ENCODE measurements at regions not wholly inside any gene's neighbourhood (a gene's known extent, or its start where the extent isn't known, plus 50 kb on each side); places are given as distances from the start of the nearest gene placed in this dataset.

DNA sequence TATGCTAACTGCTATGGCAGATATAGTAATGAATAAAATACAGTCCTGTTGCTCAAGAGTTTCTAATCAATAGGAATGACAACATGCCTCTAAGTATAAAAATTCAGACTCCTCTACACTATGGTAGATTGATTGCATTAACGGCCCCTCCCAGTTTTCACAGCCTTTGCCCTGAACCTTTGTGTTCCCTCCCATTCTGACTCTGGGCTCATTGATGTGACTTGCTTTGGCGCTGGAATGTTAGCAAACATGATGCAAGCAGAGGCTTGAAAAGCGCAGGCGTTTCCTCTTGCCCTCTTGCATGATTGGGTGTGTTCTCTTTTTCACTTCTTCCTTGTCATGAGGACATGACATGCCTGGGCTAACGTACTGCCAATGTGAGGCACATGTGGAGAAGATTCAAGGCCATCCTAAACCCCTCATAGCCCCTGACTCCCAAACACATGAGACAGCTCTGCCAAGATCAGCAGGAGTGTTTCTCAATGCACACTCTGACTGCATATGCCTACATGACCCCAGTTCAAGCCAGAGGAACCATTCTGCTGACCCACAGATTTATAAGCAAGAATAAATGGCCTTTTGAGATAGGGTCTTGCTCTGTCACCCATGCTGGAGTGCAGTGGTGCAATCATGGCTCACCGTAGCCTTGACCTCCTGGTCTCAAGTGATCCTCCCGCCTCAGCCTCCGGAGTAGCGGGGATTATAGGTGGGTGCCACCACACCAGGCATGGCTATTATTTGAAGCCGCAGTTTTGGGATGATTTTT, 49.7 kb upstream of the CD28 start:
- intact Hi-C loops (cut with DNase I) = loop anchor here (10.0 kb wide), 3 partner anchors 158 to 422 kb away; partner anchors contain the start of gene CYP20A1
- peak in 2 of 4 donors; percentile 53 to 62 for TF ChIP-seq EP300 (IDR thresholded peaks at IDR 0.05)
- no peak for TF ChIP-seq POLR2A (IDR thresholded peaks at IDR 0.05)
- TF ChIP-seq POLR2AphosphoS5 (IDR thresholded peaks at IDR 0.05) = peak in 3 of 4 donors; percentile 30 to 60 (median 31)
- Histone ChIP-seq H3K9me3 (no peaks in the 10 kb centered on the region), H3K36me3 (no peaks in the 10 kb centered on the region), H3K27ac (peak overlapping the region in 2 of 4 donors; percentile 27 to 46), H3K4me1 (peaks cover 0 to 3% (median 0%) of the 10 kb centered on the region in 4 donors), H3K27me3 (no peaks in the 10 kb centered on the region), H3K4me3 (no peak overlapping the region)
- 50 to 57% methylated on average over 10 of the region's 10 CpGs for WGBS, 2 donors
- DNase-seq = peak; percentile 77
